HG03039 (cell line): ENCODE measurements at regions not wholly inside any gene's neighbourhood (a gene's known extent, or its start where the extent isn't known, plus 50 kb on each side); places are given as distances from the start of the nearest gene placed in this dataset.
"Not testable (repeated sequence)": the region's sequence is repeated elsewhere in the genome, so short reads cannot be mapped to it uniquely, and the experiment has no call there.

Experiments
- ATAC-seq: cut with Tn5 transposase; IDR thresholded peaks from one replicate; pipeline ENCODE4 v1.9.1; 2021; ENCODE audit warnings: mild to moderate bottlenecking, moderate library complexity; ENCODE audit not compliant: unreplicated experiment

DNA sequence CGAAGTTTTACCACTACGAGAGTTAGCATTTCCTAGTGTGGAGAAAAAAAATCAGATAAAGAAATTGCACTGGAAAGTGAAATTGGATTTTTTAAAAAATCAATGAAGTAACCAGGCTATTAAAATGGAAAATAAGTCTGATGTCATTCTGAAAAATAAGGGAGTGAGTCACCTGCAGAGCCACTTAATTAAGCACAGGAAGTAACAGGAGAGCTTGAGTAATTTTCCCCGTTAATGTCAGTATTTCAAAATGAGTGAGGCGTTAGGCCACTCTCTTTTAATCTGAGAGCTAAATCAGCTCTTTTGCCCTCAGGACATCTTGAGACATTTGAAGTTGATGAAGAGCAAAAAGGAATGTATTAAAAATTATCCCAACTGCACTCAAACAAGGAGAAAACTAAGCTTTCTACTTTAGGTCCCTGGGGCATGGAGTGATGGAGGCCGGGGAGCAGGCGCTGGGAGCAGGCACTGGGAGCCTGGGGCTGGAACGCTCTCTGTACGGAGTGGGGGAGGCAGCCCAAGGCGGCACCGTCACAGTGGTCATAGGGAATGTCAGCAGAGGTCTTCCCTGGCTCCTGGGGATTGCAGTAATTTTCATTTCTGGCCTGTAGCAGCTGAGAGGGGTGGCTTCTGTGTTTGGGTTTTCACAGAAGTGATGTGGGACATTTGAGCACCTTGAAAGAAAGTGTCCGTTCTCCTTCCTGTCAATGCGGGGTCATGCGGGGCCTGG lies 194.6 kb downstream of the BCL2L11 start:
- not testable (repeated sequence) for ATAC-seq

- ATAC-seq = not testable (repeated sequence)
Measured at GRCh38 chr2:111316221-111316741, 195.6 kb downstream of the BCL2L11 start.

DNA sequence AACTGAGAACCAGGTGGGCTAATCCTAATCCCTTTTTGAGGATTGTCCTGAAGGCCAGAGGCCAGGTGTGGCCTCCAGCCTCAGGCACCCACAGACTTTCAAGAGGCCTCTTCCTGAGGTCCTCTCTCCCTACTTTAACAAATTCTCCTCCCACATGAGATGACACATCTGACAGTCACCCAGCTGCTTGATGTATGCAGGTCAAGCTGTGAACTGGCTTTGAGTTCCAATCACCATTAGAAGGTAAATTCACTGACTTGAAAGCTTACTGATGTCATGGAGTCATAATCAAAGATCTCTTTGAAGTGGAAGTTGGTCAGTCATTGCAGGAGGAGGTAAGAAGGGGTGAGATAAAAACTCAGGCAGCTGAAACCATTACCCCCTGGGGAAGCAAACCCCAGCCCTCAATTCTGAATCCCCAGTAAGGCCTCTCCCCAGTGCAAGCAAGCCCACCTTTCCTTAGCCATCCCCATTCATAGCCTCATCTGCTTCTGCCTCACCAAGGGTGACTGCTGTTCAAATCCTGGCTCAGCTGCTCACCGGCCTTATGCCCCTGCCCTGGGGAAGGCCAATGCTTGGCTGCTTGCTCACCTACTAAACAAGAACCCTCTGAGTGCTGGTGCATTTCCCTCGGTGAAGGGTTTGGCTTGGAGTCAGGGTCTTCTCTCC lies 196.3 kb downstream of the BCL2L11 start:
- not testable (repeated sequence) for ATAC-seq

DNA sequence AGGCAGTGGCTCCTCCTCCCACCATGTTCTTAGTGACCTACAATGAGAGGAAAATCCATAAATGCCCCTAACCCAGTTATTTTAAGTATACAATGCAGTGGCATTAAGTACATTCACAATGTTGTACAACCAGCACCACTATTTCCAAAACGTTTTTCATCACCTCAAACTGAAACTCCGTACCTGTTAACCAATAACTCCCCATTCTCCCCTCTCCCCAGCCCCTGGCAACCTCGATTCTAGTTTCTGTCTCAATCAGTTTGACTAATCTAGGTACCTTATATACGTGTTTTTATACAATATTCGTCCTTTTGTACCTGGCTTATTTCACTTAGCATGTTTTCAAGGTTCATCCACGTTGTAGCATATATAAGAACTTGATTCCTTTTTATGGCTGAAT lies 198.8 kb downstream of the BCL2L11 start:
- not testable (repeated sequence) for ATAC-seq

- ATAC-seq = not testable (repeated sequence)
Measured at GRCh38 chr2:111320264-111320663, 199.6 kb downstream of the BCL2L11 start.

GRCh38 chr2:111320965-111321364 lies 200.3 kb downstream of the BCL2L11 start:
- ATAC-seq = not testable (repeated sequence)

GRCh38 chr2:111323384-111323783 lies 202.7 kb downstream of the BCL2L11 start:
- ATAC-seq = not testable (repeated sequence)

GRCh38 chr2:111327726-111328125 lies 207.0 kb downstream of the BCL2L11 start:
- ATAC-seq = not testable (repeated sequence)

DNA sequence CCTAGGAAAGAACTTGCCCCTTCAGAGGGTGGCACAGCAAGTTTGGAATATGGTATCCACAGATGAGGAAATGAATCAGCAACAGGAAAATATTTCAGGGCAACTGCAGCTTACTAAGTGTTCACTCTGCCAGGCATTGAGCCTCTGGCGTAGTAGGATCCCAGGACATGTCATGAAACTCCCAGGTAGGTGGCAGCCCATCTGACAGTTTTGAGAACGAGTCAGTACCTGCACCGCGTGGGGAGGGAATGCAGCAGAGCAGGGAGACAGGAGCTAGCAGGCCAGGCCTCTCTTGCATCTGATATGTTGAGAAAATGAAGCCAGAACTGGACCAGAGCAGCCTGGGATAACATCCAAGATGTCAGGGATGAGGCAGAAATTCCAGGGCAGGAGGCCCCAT lies 208.6 kb downstream of the BCL2L11 start:
- ATAC-seq = not testable (repeated sequence)

DNA sequence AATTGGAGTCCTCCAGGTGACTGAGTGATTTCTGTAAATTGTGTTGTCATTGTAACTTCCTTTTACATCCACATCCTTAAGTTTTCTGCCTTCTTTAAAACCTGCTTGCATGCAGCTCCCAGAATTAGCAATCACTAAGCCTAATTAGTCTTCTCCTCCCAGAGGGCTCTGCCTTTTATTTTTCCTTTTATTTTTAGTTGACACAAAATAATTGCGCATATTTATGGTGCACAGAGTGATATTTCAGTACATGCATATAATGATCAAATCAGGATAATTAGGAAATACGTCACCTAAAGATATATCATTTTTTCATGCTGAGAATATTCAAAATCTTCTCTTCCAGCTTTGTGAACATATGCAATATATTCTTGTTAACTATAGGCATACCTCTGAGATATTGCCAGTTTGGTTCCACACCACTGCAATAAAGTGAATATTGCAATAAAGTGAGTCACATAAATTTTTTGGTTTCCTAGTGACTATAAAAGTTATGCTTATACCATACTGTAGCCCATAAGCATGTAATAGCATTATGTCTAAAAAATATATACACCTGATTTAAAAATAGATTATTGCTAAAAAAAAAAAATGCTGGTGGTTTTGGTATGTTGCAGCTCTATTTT lies 210.5 kb downstream of the BCL2L11 start:
- not testable (repeated sequence) for ATAC-seq

GRCh38 chr2:111335220-111335907 lies 214.7 kb downstream of the BCL2L11 start:
- not testable (repeated sequence) for ATAC-seq

- not testable (repeated sequence) for ATAC-seq
Measured at GRCh38 chr2:111338474-111338873, 217.8 kb downstream of the BCL2L11 start.

DNA sequence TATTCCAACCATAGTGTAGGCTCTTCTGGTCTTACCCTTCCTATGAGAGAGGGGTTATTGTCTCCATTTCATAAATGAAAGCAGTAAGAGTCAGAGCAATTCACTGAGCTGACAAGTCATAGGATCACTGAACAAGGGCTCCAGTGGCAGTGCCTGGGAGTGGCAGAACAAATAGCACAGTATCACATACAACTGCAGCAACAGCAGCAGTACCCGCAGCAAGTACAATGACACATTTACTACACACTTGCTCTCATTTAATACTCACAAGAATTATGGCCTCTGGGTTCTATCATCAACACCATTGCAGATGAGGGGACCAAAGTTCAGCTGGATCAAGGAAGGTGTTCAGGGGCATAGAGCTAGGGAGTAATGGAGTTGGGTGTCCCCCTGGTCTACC lies 218.8 kb downstream of the BCL2L11 start:
- ATAC-seq = not testable (repeated sequence)

DNA sequence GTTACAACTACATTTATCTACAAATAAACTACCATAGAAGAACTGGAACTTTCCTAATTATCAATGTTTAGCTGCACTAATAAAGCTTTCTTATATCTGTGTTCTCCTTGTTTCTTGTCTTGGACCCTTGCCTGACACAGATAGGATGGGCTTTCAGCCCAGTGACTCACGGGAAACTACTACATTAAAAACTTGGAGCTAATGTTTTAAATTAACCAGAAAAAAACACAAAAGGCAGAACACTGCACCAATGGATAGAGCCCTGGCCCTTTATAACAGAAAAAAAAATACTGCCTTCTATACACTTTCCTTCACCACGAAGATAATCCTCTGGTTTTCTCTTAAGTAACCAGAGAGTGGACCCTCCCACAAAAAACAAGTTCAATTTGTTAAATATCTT lies 223.9 kb downstream of the BCL2L11 start:
- not testable (repeated sequence) for ATAC-seq

GRCh38 chr2:111345439-111345838 lies 224.7 kb downstream of the BCL2L11 start:
- ATAC-seq = not testable (repeated sequence)

DNA sequence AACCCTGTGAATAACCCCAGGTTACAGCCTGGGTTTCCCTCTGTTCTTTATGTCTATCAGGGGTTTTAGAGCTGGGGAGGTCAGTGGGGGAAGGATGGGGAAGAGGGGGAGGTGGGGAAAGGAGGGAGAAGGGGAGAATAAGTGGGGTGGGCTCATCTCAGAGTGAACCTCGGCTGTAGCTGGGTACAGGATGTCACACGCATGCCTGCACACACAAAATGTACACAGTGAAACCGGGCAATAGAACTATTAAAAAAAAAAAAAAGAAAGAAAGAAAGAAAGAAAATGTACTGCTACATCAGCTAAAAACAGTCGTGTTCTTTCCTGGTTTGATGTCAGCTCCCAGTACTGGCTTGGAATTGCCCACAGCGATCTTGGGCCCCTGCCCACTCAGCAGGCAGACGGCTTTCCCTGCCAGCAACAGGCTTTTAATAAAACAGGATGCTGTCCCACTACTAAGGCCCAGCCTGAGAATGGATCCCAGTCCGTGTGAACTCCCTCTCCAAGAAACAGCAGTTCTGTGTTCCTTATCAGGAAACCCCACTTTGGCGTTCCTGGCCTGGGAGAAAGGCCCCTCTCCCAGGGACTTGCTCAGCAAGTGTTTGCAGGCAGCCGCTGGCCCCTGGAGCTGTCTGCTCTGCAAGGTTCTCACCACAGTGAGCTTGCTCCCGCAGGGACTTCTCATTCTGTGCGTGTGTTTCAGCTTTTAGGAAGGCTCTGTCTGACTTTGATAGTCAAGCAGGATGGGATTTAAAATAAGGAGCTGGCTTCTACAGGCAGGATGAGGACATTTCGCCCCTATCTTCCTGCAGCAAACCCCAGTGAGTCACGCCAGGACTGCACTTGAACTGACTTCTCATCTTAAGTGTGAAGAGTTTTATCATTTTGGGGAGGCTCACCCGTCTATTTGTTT lies 225.6 kb downstream of the BCL2L11 start:
- not testable (repeated sequence) for ATAC-seq

DNA sequence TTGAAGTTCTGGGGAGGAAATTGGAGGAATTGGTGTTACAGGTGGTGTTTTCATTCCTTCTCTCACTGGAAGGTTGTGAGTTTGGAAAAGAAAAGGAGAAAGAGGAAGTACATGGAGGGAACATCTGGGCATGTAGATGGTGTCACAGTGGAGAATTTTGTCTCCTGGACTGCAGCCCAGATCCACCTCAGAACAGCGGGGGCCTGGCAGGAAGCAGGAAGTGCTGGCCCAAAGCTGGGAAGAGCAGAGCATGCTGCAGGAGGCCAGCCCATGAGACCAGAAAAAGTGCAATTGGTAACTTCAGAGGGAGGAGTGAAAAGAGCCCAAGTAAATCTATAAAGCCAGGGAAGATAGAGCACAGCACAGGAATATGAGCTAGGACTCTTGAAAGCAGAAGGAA lies 227.0 kb downstream of the BCL2L11 start:
- not testable (repeated sequence) for ATAC-seq

- not testable (repeated sequence) for ATAC-seq
Measured at GRCh38 chr2:111348316-111348715, 227.6 kb downstream of the BCL2L11 start.

DNA sequence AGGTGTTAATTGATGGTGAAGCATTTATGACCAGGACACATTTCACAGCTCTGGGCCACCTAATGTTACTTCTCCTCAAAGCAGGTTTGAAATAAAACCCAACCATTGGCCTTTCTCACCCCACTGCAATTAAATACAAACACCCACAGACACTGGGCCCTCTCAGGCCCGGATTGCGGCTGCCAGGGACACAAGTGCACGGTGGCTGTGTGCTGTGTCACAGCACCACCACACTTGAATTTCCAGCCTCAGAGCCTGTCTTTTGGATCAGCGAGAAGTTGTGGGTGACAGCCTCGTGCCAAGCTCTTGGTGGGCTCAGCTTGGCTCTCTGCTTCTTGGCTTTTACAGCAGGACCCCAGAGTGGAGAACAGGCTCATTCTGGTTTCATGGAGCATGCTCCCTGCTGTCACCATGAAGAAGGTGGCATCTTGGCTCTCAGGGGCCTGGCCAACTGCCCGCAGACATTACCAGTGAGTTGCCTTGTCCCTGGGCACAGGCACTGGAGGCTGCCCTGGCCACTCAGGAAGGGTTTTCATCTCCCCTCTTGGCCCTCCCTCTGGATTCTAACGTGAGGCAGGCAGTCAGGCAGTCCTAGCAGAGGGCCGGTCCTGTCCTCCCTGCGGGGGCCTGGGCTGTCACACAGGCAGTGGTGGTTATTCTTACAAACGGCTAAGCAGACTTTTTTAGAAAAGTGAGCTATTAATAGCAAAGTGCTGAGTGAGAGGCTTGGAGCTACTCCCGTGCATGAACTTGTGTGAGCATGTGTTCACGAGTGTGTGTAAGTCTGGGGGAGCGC lies 234.5 kb downstream of the BCL2L11 start:
- not testable (repeated sequence) for ATAC-seq
